A549 (cell line): ENCODE measurements at regions not wholly inside any gene's neighbourhood (a gene's known extent, or its start where the extent isn't known, plus 50 kb on each side); places are given as distances from the start of the nearest gene placed in this dataset.

Experiments
- ATAC-seq, 2 experiments: fragments of 200-7000 bp in 1 of 2; fragments of >200 bp in 1 of 2; cut with Nextera tagmentation in 1 of 2; cut with Tn5 transposase in 1 of 2; 3 replicates each; pipeline versions ENCODE4 v1.8.0 to v1.9.1; 2018 to 2020; ENCODE audit warnings: mild to moderate bottlenecking in 1 of 2, moderate library complexity in 1 of 2
- CTCF ChIA-PET: fragments of 300-600 bp; sonication (Branson Sonifier 250); formaldehyde crosslinking; extraction: SDS; loops from one replicate; lab custom pipeline; 2021; ENCODE audit warnings: antibody characterized with exemption, inconsistent platforms; lab: Yijun Ruan, JAX
- POLR2A ChIA-PET: fragments of 350-600 bp; formaldehyde crosslinking; extraction: SDS; loops from one replicate; lab custom pipeline; 2021; ENCODE audit warnings: antibody characterized with exemption, inconsistent platforms; lab: Yijun Ruan, JAX
- DNase-seq, 2 experiments: peaks; one replicate each; pipeline versions ENCODE4 v3.0.0 to v3.0.0-alpha.2; 2011 to 2016; ENCODE audit warnings: low read depth in 1 of 2, low spot score in 1 of 2
- FAIRE-seq: peaks from 2 replicates; lab custom pipeline; 2011; peaks lifted over from hg19 to GRCh38; lab: Jason Lieb, UNC
- H3K27ac ChIP-seq, 2 experiments: fragments of >200 bp; sonication (Bioruptor Twin); formaldehyde crosslinking; 3 replicates each; pipeline ENCODE4 v1.5.1; 2016 to 2017
- H3K4me1 ChIP-seq: fragments of >200 bp; sonication (Bioruptor Twin); formaldehyde crosslinking; 3 replicates; pipeline ENCODE4 v1.6.1; 2016
- H3K4me2 ChIP-seq: fragments of >200 bp; sonication (Bioruptor Twin); formaldehyde crosslinking; 3 replicates; pipeline ENCODE4 v1.6.1; 2016
- H3K4me3 ChIP-seq: fragments of >200 bp; sonication (Bioruptor Twin); formaldehyde crosslinking; 3 replicates; pipeline ENCODE4 v1.5.1; 2016
- H3K9me3 ChIP-seq: fragments of >200 bp; sonication (Bioruptor Twin); formaldehyde crosslinking; 3 replicates; pipeline ENCODE4 v1.6.1; 2016
- CBX8 ChIP-seq: fragments of 200-600 bp; sonication (generic); IDR thresholded peaks from 2 replicates; pipeline ENCODE4 v1.6.1; 2016
- CEBPB ChIP-seq, 2 experiments: fragments of >200 bp in 1 of 2; sonication (Bioruptor Twin) in 1 of 2; formaldehyde crosslinking in 1 of 2; IDR thresholded peaks; 2 replicates each; pipeline ENCODE4 v1.6.1; 2012 to 2016
- CHD4 ChIP-seq: fragments of 200-600 bp; sonication (generic); IDR thresholded peaks from 2 replicates; pipeline ENCODE4 v1.6.1; 2016; ENCODE audit warnings: antibody characterized with exemption, mild to moderate bottlenecking, borderline replicate concordance
- EHMT2 ChIP-seq: fragments of 200-600 bp; sonication (generic); IDR thresholded peaks from 2 replicates; pipeline ENCODE4 v1.6.1; 2016; ENCODE audit warnings: antibody characterized with exemption, low read depth, mild to moderate bottlenecking, moderate library complexity
- ESRRA ChIP-seq: fragments of 150-350 bp; IDR thresholded peaks from 2 replicates; pipeline ENCODE4 v1.6.1; 2014; ENCODE audit warnings: mild to moderate bottlenecking, low read length, borderline replicate concordance
- FOXS1 ChIP-seq: fragments of 250-450 bp; sonication (Bioruptor Pico); IDR thresholded peaks from 2 replicates; pipeline ENCODE4 v1.5.0; 2020; ENCODE audit warnings: mild to moderate bottlenecking, moderate library complexity
- HEYL ChIP-seq: fragments of 250-450 bp; sonication (Bioruptor Pico); IDR thresholded peaks from 2 replicates; pipeline ENCODE4 v1.8.0; 2021; ENCODE audit warnings: mild to moderate bottlenecking, moderate library complexity
- HOXB13 ChIP-seq: fragments of 250-450 bp; sonication (Bioruptor Pico); IDR thresholded peaks from 2 replicates; pipeline ENCODE4 v1.5.0; 2020; ENCODE audit warnings: low read depth, mild to moderate bottlenecking, moderate library complexity
- JUNB ChIP-seq: fragments of >200 bp; sonication (Bioruptor Twin); formaldehyde crosslinking; IDR thresholded peaks from 2 replicates; pipeline ENCODE4 v1.6.1; 2016
- KDM1A ChIP-seq: fragments of 200-600 bp; sonication (generic); IDR thresholded peaks from 2 replicates; pipeline ENCODE4 v1.6.1; 2016; ENCODE audit warnings: low read depth, mild to moderate bottlenecking
- KDM5A ChIP-seq: fragments of 200-600 bp; sonication (generic); IDR thresholded peaks from 2 replicates; pipeline ENCODE4 v1.6.1; 2016; ENCODE audit warnings: antibody characterized with exemption, mild to moderate bottlenecking
- MAZ ChIP-seq: fragments of 150-350 bp; IDR thresholded peaks from 2 replicates; pipeline ENCODE4 v1.6.1; 2014; ENCODE audit warnings: antibody characterized with exemption, low read depth, low read length, borderline replicate concordance
- NR3C1 ChIP-seq: fragments of >200 bp; sonication (Bioruptor Twin); formaldehyde crosslinking; IDR thresholded peaks from 3 replicates; pipeline ENCODE4 v1.6.1; 2017
- RAD21 ChIP-seq, 2 experiments: fragments of >200 bp in 1 of 2; sonication (Bioruptor Twin) in 1 of 2; formaldehyde crosslinking in 1 of 2; IDR thresholded peaks in 1 of 2; conservative IDR thresholded peaks in 1 of 2; 2 replicates in 1 of 2; 3 replicates in 1 of 2; pipeline ENCODE4 v1.6.1; 2012 to 2018; ENCODE audit warnings: inconsistent platforms in 1 of 2
- RARB ChIP-seq: fragments of 250-450 bp; sonication (Bioruptor Pico); IDR thresholded peaks from 2 replicates; pipeline ENCODE4 v1.8.0; 2021; ENCODE audit warnings: mild to moderate bottlenecking, moderate library complexity
- RFX5 ChIP-seq: fragments of 450-650 bp; IDR thresholded peaks from 2 replicates; pipeline ENCODE4 v1.7.1; 2014; ENCODE audit warnings: antibody characterized with exemption, mild to moderate bottlenecking, moderate library complexity
- RNF2 ChIP-seq: fragments of 200-600 bp; sonication (generic); IDR thresholded peaks from 2 replicates; pipeline ENCODE4 v1.6.1; 2016; ENCODE audit warnings: low read depth, mild to moderate bottlenecking, antibody characterized with exemption, moderate library complexity, borderline replicate concordance
- SMC3 ChIP-seq: fragments of >200 bp; sonication (Bioruptor Twin); formaldehyde crosslinking; IDR thresholded peaks from 3 replicates; pipeline ENCODE4 v1.6.1; 2018; ENCODE audit warnings: inconsistent platforms
- SREBF2 ChIP-seq: fragments of 450-650 bp; IDR thresholded peaks from 2 replicates; pipeline ENCODE4 v1.6.1; 2014; ENCODE audit warnings: mild to moderate bottlenecking, moderate library complexity
- TFCP2L1 ChIP-seq: fragments of 250-450 bp; sonication (Bioruptor Pico); IDR thresholded peaks from 2 replicates; pipeline ENCODE4 v1.5.0; 2021; ENCODE audit warnings: mild to moderate bottlenecking
- ZC3H11A ChIP-seq: fragments of 450-650 bp; IDR thresholded peaks from 2 replicates; pipeline ENCODE4 v1.6.1; 2014; ENCODE audit warnings: antibody characterized with exemption, mild to moderate bottlenecking
- WGBS: methylation state at CpG from one replicate; pipeline ENCODE4 v1.1.6; 2017; ENCODE audit errors: missing lambda C conversion rate; 5-methylcytosine and 5-hydroxymethylcytosine counted together
- TF ChIP-seq, protein P1 (sequence below): IDR thresholded peaks from 2 replicates; pipeline ENCODE4 v1.6.1; 2012; ENCODE audit warnings: low read depth, borderline replicate concordance
- TF ChIP-seq, protein P2 (sequence below): fragments of >200 bp; sonication (Bioruptor Twin); formaldehyde crosslinking; IDR thresholded peaks from 3 replicates; pipeline ENCODE4 v1.5.1; 2016
- TF ChIP-seq, protein P3 (sequence below): fragments of 450-650 bp; IDR thresholded peaks from 2 replicates; pipeline ENCODE4 v1.6.1; 2014; ENCODE audit warnings: antibody characterized with exemption
- TF ChIP-seq, protein P4 (sequence below): fragments of 250-450 bp; sonication (Bioruptor Pico); IDR thresholded peaks from 2 replicates; pipeline ENCODE4 v1.5.0; 2020; ENCODE audit warnings: low read depth, mild to moderate bottlenecking, moderate library complexity

DNA sequence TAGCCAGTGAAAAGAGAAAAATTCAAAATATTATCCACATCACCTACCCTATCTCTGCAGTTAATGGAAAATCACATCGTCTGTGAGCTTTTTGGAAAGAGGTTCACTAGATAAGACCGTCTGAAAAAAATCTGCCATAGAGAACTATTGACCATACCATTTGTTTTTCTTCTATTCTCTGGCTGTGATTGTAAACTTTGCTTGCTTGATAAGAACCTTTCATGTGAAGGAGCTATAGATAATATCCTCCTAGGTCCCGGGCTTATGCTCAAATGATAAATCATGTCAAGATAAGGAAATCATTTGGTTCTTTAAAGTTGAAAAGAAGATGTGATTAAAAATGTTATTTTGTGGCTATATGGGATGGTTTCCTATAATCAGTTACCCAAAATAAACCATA lies 369.9 kb downstream of the SIPA1L2 start:
- Histone ChIP-seq H3K4me1 (no peaks in the 10 kb centered on the region), H3K4me2 (no peak overlapping the region), H3K4me3 (no peak overlapping the region), H3K27ac (no peak overlapping the region), H3K9me3 (no peaks in the 10 kb centered on the region)
- TF ChIP-seq KDM1A (no peak), RARB (no peak), RFX5 (no peak), TFCP2L1 (no peak), RNF2 (no peak), HOXB13 (no peak), ESRRA (no peak), HEYL (CRISPR knock-in tag) (no peak), KDM5A (no peak), ZC3H11A (no peak), NR3C1 (no peak), SREBF2 (no peak), FOXS1 (CRISPR knock-in tag) (no peak), MAZ (no peak), CEBPB (IDR thresholded peaks at IDR 0.05) (no peak), CHD4 (no peak), SMC3 (no peak)
- TF ChIP-seq, protein P1, sequence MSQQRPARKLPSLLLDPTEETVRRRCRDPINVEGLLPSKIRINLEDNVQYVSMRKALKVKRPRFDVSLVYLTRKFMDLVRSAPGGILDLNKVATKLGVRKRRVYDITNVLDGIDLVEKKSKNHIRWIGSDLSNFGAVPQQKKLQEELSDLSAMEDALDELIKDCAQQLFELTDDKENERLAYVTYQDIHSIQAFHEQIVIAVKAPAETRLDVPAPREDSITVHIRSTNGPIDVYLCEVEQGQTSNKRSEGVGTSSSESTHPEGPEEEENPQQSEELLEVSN = no peak
- TF ChIP-seq, protein P2, sequence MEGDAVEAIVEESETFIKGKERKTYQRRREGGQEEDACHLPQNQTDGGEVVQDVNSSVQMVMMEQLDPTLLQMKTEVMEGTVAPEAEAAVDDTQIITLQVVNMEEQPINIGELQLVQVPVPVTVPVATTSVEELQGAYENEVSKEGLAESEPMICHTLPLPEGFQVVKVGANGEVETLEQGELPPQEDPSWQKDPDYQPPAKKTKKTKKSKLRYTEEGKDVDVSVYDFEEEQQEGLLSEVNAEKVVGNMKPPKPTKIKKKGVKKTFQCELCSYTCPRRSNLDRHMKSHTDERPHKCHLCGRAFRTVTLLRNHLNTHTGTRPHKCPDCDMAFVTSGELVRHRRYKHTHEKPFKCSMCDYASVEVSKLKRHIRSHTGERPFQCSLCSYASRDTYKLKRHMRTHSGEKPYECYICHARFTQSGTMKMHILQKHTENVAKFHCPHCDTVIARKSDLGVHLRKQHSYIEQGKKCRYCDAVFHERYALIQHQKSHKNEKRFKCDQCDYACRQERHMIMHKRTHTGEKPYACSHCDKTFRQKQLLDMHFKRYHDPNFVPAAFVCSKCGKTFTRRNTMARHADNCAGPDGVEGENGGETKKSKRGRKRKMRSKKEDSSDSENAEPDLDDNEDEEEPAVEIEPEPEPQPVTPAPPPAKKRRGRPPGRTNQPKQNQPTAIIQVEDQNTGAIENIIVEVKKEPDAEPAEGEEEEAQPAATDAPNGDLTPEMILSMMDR = no peak
- TF ChIP-seq, protein P3, sequence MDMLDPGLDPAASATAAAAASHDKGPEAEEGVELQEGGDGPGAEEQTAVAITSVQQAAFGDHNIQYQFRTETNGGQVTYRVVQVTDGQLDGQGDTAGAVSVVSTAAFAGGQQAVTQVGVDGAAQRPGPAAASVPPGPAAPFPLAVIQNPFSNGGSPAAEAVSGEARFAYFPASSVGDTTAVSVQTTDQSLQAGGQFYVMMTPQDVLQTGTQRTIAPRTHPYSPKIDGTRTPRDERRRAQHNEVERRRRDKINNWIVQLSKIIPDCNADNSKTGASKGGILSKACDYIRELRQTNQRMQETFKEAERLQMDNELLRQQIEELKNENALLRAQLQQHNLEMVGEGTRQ = no peak
- no peak for ATAC-seq
- no peak for DNase-seq
- CTCF ChIA-PET = interaction anchor here (0.6 to 1.2 kb wide), 3 partner anchors 14 to 233 kb away, joined by 3 to 5 read pairs (median 3); no protein-coding TSS in a partner anchor
- FAIRE-seq = no peak
- POLR2A ChIA-PET = no interaction called here
- 45% methylated on average over 3 of the region's 3 CpGs for WGBS

DNA sequence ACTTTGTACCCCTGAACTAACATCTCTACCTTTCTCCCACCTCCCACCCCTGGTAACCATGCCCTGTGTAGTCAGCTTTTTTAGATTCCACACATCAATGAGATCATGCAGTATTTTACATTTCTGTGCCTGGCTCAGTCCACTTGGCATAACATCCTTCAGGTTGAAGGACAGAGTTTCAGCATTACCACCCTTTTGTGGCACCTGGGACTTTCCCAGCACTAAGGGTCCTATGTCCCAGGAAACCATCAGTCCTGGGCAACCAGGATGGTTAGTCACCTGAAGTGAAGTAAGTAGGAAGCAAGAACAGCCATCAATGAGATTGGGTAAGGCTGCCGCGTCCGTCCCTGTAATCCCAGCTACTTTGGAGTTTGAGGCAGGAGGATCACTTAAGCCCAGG lies 370.6 kb downstream of the SIPA1L2 start:
- Histone ChIP-seq H3K4me3 (no peak overlapping the region), H3K4me2 (no peak overlapping the region), H3K27ac (no peak overlapping the region)
- no peak for ATAC-seq
- WGBS = 100% methylated on average over 3 of the region's 3 CpGs
- POLR2A ChIA-PET = no interaction called here
- CTCF ChIA-PET = interaction anchor here (0.6 to 1.7 kb wide), 3 partner anchors 11 to 233 kb away, joined by 3 to 5 read pairs (median 5); no protein-coding TSS in a partner anchor
- TF ChIP-seq CBX8 = no peak
- TF ChIP-seq RAD21 (conservative IDR thresholded peaks at IDR 0.05 in 1 of 2, IDR thresholded peaks at IDR 0.05 in 1 of 2) = no peak
- TF ChIP-seq, protein P4, sequence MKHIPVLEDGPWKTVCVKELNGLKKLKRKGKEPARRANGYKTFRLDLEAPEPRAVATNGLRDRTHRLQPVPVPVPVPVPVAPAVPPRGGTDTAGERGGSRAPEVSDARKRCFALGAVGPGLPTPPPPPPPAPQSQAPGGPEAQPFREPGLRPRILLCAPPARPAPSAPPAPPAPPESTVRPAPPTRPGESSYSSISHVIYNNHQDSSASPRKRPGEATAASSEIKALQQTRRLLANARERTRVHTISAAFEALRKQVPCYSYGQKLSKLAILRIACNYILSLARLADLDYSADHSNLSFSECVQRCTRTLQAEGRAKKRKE = no peak
- TF ChIP-seq CHD4 = no peak
- no peak for TF ChIP-seq RARB
- no peak for TF ChIP-seq FOXS1 (CRISPR knock-in tag)
- no peak for TF ChIP-seq JUNB
- TF ChIP-seq EHMT2 = no peak
- TF ChIP-seq, all 56 proteins: peak for 0
- H3K4me1 ChIP-seq = no peaks in the 10 kb centered on the region
- FAIRE-seq (no peak), DNase-seq (no peak)
- no peaks in the 10 kb centered on the region for H3K9me3 ChIP-seq
